GM23338 (cell line): ENCODE measurements at regions not wholly inside any gene's neighbourhood (a gene's known extent, or its start where the extent isn't known, plus 50 kb on each side); places are given as distances from the start of the nearest gene placed in this dataset.

ENCODE experiments used
- ATAC-seq: fragments of 200-7000 bp; cut with Tn5 transposase; 3 replicates; pipeline ENCODE4 v1.9.1; 2020
- DNase-seq: peaks from one replicate; pipeline ENCODE4 v3.0.0-alpha.2; 2015; ENCODE audit warnings: low spot score
- H2AFZ ChIP-seq: fragments of 200-600 bp; sonication (generic); 2 replicates; pipeline ENCODE4 v1.8.0; 2016; ENCODE audit warnings: antibody characterized with exemption, mild to moderate bottlenecking, moderate library complexity
- H3F3A ChIP-seq: fragments of 200-600 bp; sonication (generic); replicated peaks from 2 replicates; pipeline ENCODE4 v1.8.0; 2017; ENCODE audit warnings: antibody characterized with exemption, mixed run types, low read depth
- H3K27ac ChIP-seq: fragments of 200-600 bp; sonication (generic); 2 replicates; pipeline ENCODE4 v1.6.1; 2016; ENCODE audit warnings: low read depth
- H3K27me3 ChIP-seq: fragments of 200-600 bp; sonication (generic); 2 replicates; pipeline ENCODE4 v1.8.0; 2016; ENCODE audit warnings: mild to moderate bottlenecking, mixed run types, moderate library complexity; ENCODE audit not compliant: insufficient read depth
- H3K36me3 ChIP-seq: fragments of 200-600 bp; sonication (generic); 2 replicates; pipeline ENCODE4 v1.8.0; 2016; ENCODE audit warnings: mild to moderate bottlenecking; ENCODE audit not compliant: insufficient read depth
- H3K4me1 ChIP-seq: fragments of 200-600 bp; sonication (generic); 2 replicates; pipeline ENCODE4 v1.8.0; 2016; ENCODE audit warnings: mild to moderate bottlenecking, moderate library complexity; ENCODE audit not compliant: insufficient read depth
- H3K4me2 ChIP-seq: fragments of 200-600 bp; sonication (generic); 2 replicates; pipeline ENCODE4 v1.7.1; 2017; ENCODE audit warnings: mixed run types
- H3K4me3 ChIP-seq: fragments of 200-600 bp; sonication (generic); 2 replicates; pipeline ENCODE4 v1.6.1; 2016; ENCODE audit warnings: mixed run types
- H3K79me2 ChIP-seq: fragments of 200-600 bp; sonication (generic); replicated peaks from 2 replicates; pipeline ENCODE4 v1.8.0; 2017; ENCODE audit warnings: mild to moderate bottlenecking; ENCODE audit not compliant: insufficient read depth
- H3K9me2 ChIP-seq: fragments of 200-600 bp; sonication (generic); 2 replicates; pipeline ENCODE4 v1.8.0; 2017; ENCODE audit not compliant: insufficient read depth
- H4K20me1 ChIP-seq: fragments of 200-600 bp; sonication (generic); replicated peaks from 2 replicates; pipeline ENCODE4 v1.8.0; 2017; ENCODE audit warnings: mild to moderate bottlenecking; ENCODE audit not compliant: insufficient read depth
- H3K27ac Mint-ChIP-seq: 2 replicates; pipeline ENCODE4 v1.8.0; 2020; ENCODE audit warnings: inconsistent platforms, mild to moderate bottlenecking, moderate library complexity, mixed read lengths
- H3K27me3 Mint-ChIP-seq: 3 replicates; pipeline ENCODE4 v1.8.0; 2022; ENCODE audit warnings: low read depth, mild to moderate bottlenecking, moderate library complexity, mixed read lengths, inconsistent platforms; ENCODE audit not compliant: insufficient read depth, poor library complexity
- H3K36me3 Mint-ChIP-seq: 3 replicates; pipeline ENCODE4 v1.8.0; 2021; ENCODE audit warnings: low read depth, mild to moderate bottlenecking, inconsistent platforms, moderate library complexity, mixed read lengths
- H3K4me1 Mint-ChIP-seq: 3 replicates; pipeline ENCODE4 v1.8.0; 2020; ENCODE audit warnings: mild to moderate bottlenecking, inconsistent platforms, mixed read lengths
- H3K4me3 Mint-ChIP-seq: 3 replicates; pipeline ENCODE4 v1.8.0; 2021; ENCODE audit warnings: moderate library complexity, mild to moderate bottlenecking, inconsistent platforms, mixed read lengths
- H3K9me3 Mint-ChIP-seq: 3 replicates; pipeline ENCODE4 v1.8.0; 2020; ENCODE audit warnings: moderate library complexity, mild to moderate bottlenecking, inconsistent platforms, mixed read lengths
- EZH2phosphoT487 ChIP-seq: fragments of 200-600 bp; sonication (generic); IDR thresholded peaks from one replicate; pipeline ENCODE4 v1.8.1; 2018; ENCODE audit warnings: antibody characterized with exemption; ENCODE audit not compliant: unreplicated experiment
- JUNB ChIP-seq: IDR thresholded peaks from one replicate; pipeline ENCODE4 v1.6.1; 2016; ENCODE audit warnings: antibody characterized with exemption; ENCODE audit not compliant: unreplicated experiment
- NANOG ChIP-seq: IDR thresholded peaks from 2 replicates; pipeline ENCODE4 v1.6.1; 2016; ENCODE audit warnings: antibody characterized with exemption, borderline replicate concordance
- POLR2AphosphoS5 ChIP-seq: IDR thresholded peaks from 2 replicates; pipeline ENCODE4 v1.6.1; 2016; ENCODE audit warnings: antibody characterized with exemption, low read depth
- STAT1 ChIP-seq: IDR thresholded peaks from one replicate; pipeline ENCODE4 v1.6.1; 2016; ENCODE audit warnings: antibody characterized with exemption; ENCODE audit not compliant: unreplicated experiment
- ZNF114 ChIP-seq: fragments of 250-450 bp; sonication (Bioruptor Pico); IDR thresholded peaks from 2 replicates; pipeline ENCODE4 v1.5.0; 2020; ENCODE audit warnings: mild to moderate bottlenecking, moderate library complexity
- ZNF462 ChIP-seq: fragments of 250-450 bp; sonication (Bioruptor Pico); IDR thresholded peaks from 2 replicates; pipeline ENCODE4 v1.5.0; 2020; ENCODE audit warnings: mild to moderate bottlenecking, moderate library complexity
- TF ChIP-seq, protein P1 (sequence below): IDR thresholded peaks from 2 replicates; pipeline ENCODE4 v1.6.1; 2016; ENCODE audit warnings: antibody characterized with exemption
- TF ChIP-seq, protein P2 (sequence below), 2 experiments: fragments of 200-600 bp in 1 of 2; sonication (generic) in 1 of 2; conservative IDR thresholded peaks; 2 replicates each; pipeline versions ENCODE4 v1.5.1 to v1.6.1; 2016 to 2017; ENCODE audit warnings: antibody characterized with exemption in 2 of 2, low read depth in 2 of 2, mild to moderate bottlenecking in 2 of 2, moderate library complexity in 1 of 2

GRCh38 chr13:33375421-33375820, 89.9 kb upstream of the STARD13 start:
- Mint-ChIP-seq H3K27me3 (peaks cover 2% of the 10 kb centered on the region), H3K27ac (no peak overlapping the region), H3K36me3 (no peaks in the 10 kb centered on the region), H3K9me3 (no peaks in the 10 kb centered on the region; the same call in 2 of the 3 replicates), H3K4me3 (no peak overlapping the region), H3K4me1 (peaks cover 5% of the 10 kb centered on the region; the same call in 2 of the 3 replicates)
- Histone ChIP-seq H3K9me2 (no peaks in the 10 kb centered on the region), H3K4me3 (no peak overlapping the region), H3K79me2 (no peaks in the 10 kb centered on the region), H3K4me1 (no peaks in the 10 kb centered on the region), H4K20me1 (no peaks in the 10 kb centered on the region), H3K27me3 (no peaks in the 10 kb centered on the region), H3K4me2 (no peak overlapping the region), H3K27ac (no peak overlapping the region), H2AFZ (no peak overlapping the region), H3K36me3 (no peaks in the 10 kb centered on the region), H3F3A (no peaks in the 10 kb centered on the region)
- no peak for TF ChIP-seq NANOG
- TF ChIP-seq, protein P1, sequence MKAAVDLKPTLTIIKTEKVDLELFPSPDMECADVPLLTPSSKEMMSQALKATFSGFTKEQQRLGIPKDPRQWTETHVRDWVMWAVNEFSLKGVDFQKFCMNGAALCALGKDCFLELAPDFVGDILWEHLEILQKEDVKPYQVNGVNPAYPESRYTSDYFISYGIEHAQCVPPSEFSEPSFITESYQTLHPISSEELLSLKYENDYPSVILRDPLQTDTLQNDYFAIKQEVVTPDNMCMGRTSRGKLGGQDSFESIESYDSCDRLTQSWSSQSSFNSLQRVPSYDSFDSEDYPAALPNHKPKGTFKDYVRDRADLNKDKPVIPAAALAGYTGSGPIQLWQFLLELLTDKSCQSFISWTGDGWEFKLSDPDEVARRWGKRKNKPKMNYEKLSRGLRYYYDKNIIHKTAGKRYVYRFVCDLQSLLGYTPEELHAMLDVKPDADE: no peak
- TF ChIP-seq, protein P2, sequence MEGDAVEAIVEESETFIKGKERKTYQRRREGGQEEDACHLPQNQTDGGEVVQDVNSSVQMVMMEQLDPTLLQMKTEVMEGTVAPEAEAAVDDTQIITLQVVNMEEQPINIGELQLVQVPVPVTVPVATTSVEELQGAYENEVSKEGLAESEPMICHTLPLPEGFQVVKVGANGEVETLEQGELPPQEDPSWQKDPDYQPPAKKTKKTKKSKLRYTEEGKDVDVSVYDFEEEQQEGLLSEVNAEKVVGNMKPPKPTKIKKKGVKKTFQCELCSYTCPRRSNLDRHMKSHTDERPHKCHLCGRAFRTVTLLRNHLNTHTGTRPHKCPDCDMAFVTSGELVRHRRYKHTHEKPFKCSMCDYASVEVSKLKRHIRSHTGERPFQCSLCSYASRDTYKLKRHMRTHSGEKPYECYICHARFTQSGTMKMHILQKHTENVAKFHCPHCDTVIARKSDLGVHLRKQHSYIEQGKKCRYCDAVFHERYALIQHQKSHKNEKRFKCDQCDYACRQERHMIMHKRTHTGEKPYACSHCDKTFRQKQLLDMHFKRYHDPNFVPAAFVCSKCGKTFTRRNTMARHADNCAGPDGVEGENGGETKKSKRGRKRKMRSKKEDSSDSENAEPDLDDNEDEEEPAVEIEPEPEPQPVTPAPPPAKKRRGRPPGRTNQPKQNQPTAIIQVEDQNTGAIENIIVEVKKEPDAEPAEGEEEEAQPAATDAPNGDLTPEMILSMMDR (conservative IDR thresholded peaks at IDR 0.05; ENCODE audit: low read depth in 2 of 2): no peak
- TF ChIP-seq STAT1: no peak
- no peak for TF ChIP-seq ZNF462
- TF ChIP-seq JUNB: no peak
- TF ChIP-seq EZH2phosphoT487: no peak
- no peak for TF ChIP-seq POLR2AphosphoS5
- TF ChIP-seq ZNF114 (CRISPR knock-in tag): no peak
- ATAC-seq: no peak
- DNase-seq: no peak
